ENCODE measurements at regions not wholly inside any gene's neighbourhood (a gene's known extent, or its start where the extent isn't known, plus 50 kb on each side); places are given as distances from the start of the nearest gene placed in this dataset.

GRCh38 chr3:135860761-135861160 is 104.8 kb upstream of the PPP2R3A start:
- no peak overlapping the region for H3K4me3 ChIP-seq
- peaks cover 0 to 5% of the 10 kb centered on the region in 2 donors for H3K4me1 ChIP-seq
- peaks cover 0 to 6% of the 10 kb centered on the region in 2 donors for H3K27me3 ChIP-seq
- TF ChIP-seq CTCF (IDR thresholded peaks at IDR 0.05), result no peak
- no peak for DNase-seq
- no peak overlapping the region for H3K27ac ChIP-seq
- no peak for ATAC-seq
- no peaks in the 10 kb centered on the region for H3K36me3 ChIP-seq
- no peaks in the 10 kb centered on the region for H3K9me3 ChIP-seq
- intact Hi-C loops (cut with DNase I), result no loop called here

GRCh38 chr3:135862361-135862760 is 103.2 kb upstream of the PPP2R3A start:
- Histone ChIP-seq H3K27ac (no peak overlapping the region), H3K4me1 (peaks cover 0 to 5% of the 10 kb centered on the region in 2 donors), H3K4me3 (no peak overlapping the region), H3K9me3 (peaks cover 0 to 3% of the 10 kb centered on the region in 2 donors), H3K36me3 (no peaks in the 10 kb centered on the region), H3K27me3 (peaks cover 0 to 6% of the 10 kb centered on the region in 2 donors)
- no peak for DNase-seq
- intact Hi-C loops (cut with DNase I), result no loop called here
- no peak for TF ChIP-seq CTCF (IDR thresholded peaks at IDR 0.05)
- no peak for ATAC-seq

DNA sequence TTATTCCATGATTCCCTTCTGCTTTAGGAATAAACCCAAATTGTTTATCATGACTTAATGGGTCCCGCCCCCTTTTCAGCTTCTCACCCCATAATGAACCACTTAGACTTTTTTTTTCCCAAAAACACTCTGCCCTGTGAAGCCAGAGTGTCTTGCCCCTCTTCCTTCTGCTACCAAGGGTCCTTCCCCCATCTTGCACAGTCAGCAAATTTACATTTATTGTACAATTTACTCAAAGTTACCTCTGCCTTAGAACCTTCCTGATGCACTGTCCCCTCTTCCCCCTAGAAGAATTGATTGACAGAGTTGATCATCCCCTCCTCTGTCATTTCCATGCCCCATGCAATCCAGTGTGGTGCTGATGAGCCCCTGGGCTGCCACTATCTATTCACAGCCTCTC is 101.5 kb upstream of the PPP2R3A start:
- DNase-seq, result no peak
- Histone ChIP-seq H3K27ac (no peak overlapping the region), H3K4me3 (no peak overlapping the region), H3K36me3 (no peaks in the 10 kb centered on the region), H3K4me1 (peaks cover 0 to 5% of the 10 kb centered on the region in 2 donors), H3K27me3 (peaks cover 0 to 6% of the 10 kb centered on the region in 2 donors), H3K9me3 (peaks cover 0 to 3% of the 10 kb centered on the region in 2 donors)
- intact Hi-C loops (cut with DNase I), result no loop called here
- TF ChIP-seq CTCF (IDR thresholded peaks at IDR 0.05), result no peak
- no peak for ATAC-seq

- ATAC-seq, result peak; percentile 36
- intact Hi-C loops (cut with DNase I), result no loop called here
- Histone ChIP-seq H3K4me1 (peaks cover 0 to 5% of the 10 kb centered on the region in 2 donors), H3K27me3 (peaks cover 0 to 6% of the 10 kb centered on the region in 2 donors), H3K27ac (no peak overlapping the region), H3K4me3 (no peak overlapping the region), H3K9me3 (peaks cover 0 to 3% of the 10 kb centered on the region in 2 donors), H3K36me3 (no peaks in the 10 kb centered on the region)
- TF ChIP-seq CTCF (IDR thresholded peaks at IDR 0.05), result no peak
- DNase-seq, result no peak
These were observed 100.4 kb upstream of the PPP2R3A start for GRCh38 chr3:135865085-135865484.

DNA sequence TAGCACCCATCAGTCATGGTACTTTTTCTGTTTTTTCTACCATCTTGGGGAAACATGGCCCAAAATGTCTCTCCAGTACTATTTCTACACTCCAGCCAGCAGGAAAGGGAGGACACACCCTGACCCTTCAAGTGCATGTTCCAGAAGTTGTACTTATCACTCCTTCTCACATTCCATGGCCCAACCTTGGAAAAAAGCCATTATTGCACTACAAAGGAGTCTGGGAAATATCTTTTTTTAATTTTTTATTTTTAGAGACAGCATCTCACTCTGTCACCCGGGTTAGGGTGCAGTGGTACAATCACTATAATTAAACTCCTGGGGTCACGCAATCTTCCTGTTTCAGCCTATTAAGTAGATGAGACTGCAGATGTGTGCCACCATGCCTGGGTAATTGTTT is 100.0 kb upstream of the PPP2R3A start:
- DNase-seq (no peak), ATAC-seq (peak; percentile 75)
- peaks cover 0 to 3% of the 10 kb centered on the region in 2 donors for H3K27me3 ChIP-seq
- H3K4me3 ChIP-seq, result no peak overlapping the region
- H3K4me1 ChIP-seq, result peaks cover 0 to 5% of the 10 kb centered on the region in 2 donors
- H3K36me3 ChIP-seq, result no peaks in the 10 kb centered on the region
- H3K27ac ChIP-seq, result no peak overlapping the region
- H3K9me3 ChIP-seq, result peaks cover 0 to 3% of the 10 kb centered on the region in 2 donors
- intact Hi-C loops (cut with DNase I), result no loop called here
- TF ChIP-seq CTCF (IDR thresholded peaks at IDR 0.05), result no peak
